Mucosa of stomach (tissue), 1 donor: ENCODE measurements at regions not wholly inside any gene's neighbourhood (a gene's known extent, or its start where the extent isn't known, plus 50 kb on each side); places are given as distances from the start of the nearest gene placed in this dataset.

ENCODE experiments used
- H3K27me3 ChIP-seq: one replicate; pipeline ENCODE4 v1.7.0; 2013; ENCODE audit warnings: mild to moderate bottlenecking, low read length; ENCODE audit not compliant: control insufficient read depth, insufficient read depth
- H3K36me3 ChIP-seq: one replicate; pipeline ENCODE4 v1.7.0; 2013; ENCODE audit warnings: low read length; ENCODE audit not compliant: control insufficient read depth, insufficient read depth
- H3K4me1 ChIP-seq: one replicate; pipeline ENCODE4 v1.7.0; 2013; ENCODE audit warnings: mild to moderate bottlenecking, low read length; ENCODE audit not compliant: control insufficient read depth, insufficient read depth
- H3K4me3 ChIP-seq: one replicate; pipeline ENCODE4 v1.7.0; 2013; ENCODE audit warnings: low read length
- H3K9ac ChIP-seq: one replicate; pipeline ENCODE4 v1.7.0; 2013; ENCODE audit warnings: mild to moderate bottlenecking, low read length, moderate library complexity
- H3K9me3 ChIP-seq: one replicate; pipeline ENCODE4 v1.7.0; 2013; ENCODE audit warnings: mild to moderate bottlenecking, low read length, moderate library complexity; ENCODE audit not compliant: control insufficient read depth
- donor health status: Pancreatic carcinoma.

GRCh38 chr5:112685931-112686330, 51.8 kb upstream of the APC start:
- no peaks in the 10 kb centered on the region for H3K4me1 ChIP-seq
- H3K27me3 ChIP-seq = no peaks in the 10 kb centered on the region
- H3K9ac ChIP-seq = no peak overlapping the region
- no peaks in the 10 kb centered on the region for H3K9me3 ChIP-seq
- no peaks in the 10 kb centered on the region for H3K36me3 ChIP-seq
- no peak overlapping the region for H3K4me3 ChIP-seq

- Histone ChIP-seq H3K9me3 (no peaks in the 10 kb centered on the region), H3K36me3 (no peaks in the 10 kb centered on the region), H3K9ac (no peak overlapping the region), H3K27me3 (no peaks in the 10 kb centered on the region), H3K4me3 (no peak overlapping the region), H3K4me1 (no peaks in the 10 kb centered on the region)
Measured at GRCh38 chr5:112686675-112687074, 51.0 kb upstream of the APC start.

GRCh38 chr5:112687306-112687705, 50.4 kb upstream of the APC start:
- no peak overlapping the region for H3K4me3 ChIP-seq
- H3K9ac ChIP-seq = no peak overlapping the region
- H3K9me3 ChIP-seq = no peaks in the 10 kb centered on the region
- no peaks in the 10 kb centered on the region for H3K36me3 ChIP-seq
- no peaks in the 10 kb centered on the region for H3K27me3 ChIP-seq
- no peaks in the 10 kb centered on the region for H3K4me1 ChIP-seq
